ENCODE measurements at regions not wholly inside any gene's neighbourhood (a gene's known extent, or its start where the extent isn't known, plus 50 kb on each side); places are given as distances from the start of the nearest gene placed in this dataset.
"Not testable (repeated sequence)": the region's sequence is repeated elsewhere in the genome, so short reads cannot be mapped to it uniquely, and the experiment has no call there.

DNA sequence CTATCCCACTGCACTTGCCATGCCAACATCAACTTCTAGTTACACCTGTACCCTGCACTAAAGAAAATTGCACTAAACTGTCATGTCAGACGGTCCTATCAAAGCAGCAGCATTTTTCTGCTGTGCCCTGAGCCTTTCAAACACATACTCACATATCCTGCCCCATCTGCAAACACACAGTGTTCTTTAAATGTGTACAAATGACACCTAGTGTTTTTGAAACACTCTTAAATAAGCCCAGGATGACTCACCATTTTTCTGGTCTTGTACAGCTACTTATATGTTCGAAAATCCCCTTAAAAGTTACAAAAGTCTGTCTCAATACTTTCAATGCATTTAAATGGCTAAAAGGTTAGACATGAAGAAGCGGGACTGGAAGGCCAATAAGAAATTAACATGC is 346.7 kb upstream of the PPARGC1A start:
- DNase-seq, result no peak

DNA sequence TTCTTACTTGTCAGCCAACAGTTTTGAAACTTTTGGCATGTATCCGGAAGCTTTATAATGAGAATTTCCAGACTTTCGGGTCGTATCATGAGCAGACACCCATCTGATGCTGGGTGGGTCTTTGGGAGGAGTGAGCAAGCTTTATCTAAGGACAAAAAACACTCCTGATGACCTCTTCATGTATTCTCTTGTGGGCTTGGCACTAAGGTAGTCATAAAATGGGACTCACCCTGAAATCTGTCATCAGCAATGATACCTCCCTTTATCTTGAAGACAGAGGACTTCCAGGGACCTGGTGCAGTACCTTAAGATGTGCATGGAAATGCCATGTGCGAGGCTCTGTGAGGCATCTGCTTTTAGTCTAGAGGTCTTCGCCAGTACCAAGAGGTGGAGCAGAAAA is 346.3 kb upstream of the PPARGC1A start:
- no peak for DNase-seq

DNA sequence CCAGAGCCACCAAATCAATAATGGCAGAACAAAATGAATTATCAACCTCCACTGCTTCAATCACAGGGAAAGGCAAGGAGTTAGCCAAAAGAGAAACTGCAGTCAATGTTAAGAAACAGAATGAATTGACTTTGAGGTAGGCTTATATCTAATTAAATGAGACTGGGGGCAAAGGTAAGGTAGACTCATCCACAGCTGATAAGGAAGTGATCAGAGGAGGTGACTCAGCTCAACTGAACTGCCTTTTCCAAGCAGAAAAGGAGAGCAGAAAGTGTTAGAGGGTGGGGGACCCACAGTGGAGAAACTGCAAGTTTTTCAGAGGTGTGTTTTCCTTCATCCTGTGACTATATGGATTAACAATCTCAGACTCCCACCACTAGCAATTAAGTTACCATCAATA is 345.8 kb upstream of the PPARGC1A start:
- DNase-seq, result no peak

DNA sequence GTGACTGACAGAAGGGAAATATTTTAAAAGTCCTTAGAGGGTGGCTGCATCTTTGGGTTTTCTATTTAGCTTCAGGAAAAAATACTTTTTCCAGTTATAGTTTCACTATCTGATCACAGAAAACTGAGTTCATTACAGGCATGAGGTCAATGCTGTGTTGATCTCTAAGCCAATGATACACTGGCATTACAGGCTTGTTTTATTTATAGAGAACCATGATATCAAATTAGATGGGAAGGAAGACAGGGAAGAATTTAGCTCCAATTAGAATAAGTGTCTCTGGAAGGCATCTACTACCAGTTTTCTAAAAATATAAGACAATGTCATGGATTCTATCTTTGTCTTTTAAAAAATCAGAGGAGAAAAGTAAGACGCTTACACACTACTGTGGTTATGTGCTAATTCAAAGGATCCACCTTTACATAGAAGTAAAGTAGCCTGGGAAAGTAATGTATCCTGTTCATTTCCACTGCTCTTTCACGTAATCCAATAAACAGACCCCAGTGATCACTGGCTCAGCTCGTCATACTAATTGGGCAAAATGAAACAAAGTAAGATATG is 344.5 kb upstream of the PPARGC1A start:
- no peak for DNase-seq

DNA sequence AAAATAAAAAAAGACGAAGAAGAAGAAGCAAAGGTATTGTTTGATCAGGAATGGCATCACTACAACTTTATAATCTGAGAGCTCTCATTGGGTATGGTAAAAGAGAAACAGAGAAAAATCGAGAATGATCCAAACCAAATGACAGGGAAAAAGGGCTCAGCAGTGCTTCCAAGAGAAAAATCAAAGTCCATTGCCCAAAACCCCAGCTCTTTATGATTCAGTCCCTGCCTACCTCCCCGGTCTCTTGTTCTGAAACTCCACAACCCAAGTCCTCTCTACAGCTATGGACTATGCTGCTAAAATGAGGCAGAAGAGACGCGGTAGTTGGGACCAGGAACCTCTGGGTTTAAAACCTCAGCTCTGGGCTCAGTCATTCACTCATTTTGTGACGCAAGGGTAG is 341.1 kb upstream of the PPARGC1A start:
- no peak for DNase-seq

DNA sequence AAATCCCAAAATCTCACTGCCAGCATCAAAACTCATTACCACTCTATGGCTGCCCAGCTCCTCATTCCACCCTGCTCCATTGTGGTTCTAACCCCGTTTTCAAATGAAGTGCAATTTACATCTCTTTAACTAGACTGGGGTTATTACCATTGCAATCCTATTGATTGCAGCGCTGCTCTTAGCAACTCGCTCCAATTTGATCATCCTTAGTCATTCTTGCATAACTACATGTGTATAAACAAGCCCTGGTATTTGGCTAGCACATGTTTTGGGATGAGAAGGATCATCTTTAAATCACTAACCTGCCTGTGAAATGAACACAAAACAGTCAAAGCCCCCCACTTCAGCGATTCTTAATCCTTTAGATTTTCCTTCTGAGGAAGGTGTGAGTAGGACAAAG is 340.1 kb upstream of the PPARGC1A start:
- no peak for DNase-seq

DNA sequence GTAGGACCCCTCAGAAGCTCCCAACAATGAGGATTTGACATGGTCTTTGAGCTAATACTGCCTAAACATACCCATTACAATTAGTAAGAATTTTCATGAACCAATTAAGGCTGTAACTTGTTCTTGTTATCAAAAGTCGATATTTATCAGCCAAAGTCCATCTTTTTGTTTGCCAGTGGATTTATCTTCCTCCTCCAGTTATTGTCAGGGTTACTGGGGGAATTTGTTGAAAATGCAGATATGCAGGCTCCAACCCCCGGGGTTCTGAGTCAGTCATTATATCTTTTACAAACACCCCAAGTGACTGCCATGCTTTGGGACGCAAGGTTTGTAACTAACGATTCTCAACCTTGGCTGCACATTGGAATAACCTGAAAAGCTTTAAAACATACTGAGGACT is 338.8 kb upstream of the PPARGC1A start:
- DNase-seq, result no peak

DNA sequence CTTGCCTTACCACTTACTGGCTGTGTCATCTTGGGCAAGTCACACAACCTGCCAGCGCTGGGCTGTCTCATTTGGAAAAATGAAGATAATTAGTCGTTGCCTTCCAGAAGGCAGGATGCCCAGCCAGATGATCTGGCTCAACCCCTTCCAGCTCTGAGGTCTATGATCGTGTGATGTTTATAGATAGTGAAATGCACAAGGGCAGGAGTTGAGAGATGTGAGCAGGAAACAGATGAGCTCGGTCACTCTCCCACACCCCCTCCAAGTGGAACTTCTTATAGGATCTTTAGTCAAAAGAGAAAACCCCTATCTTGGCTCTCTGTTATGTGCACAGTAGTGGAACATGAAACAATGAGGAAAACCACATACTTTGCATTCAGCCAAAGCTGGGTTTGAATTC is 336.8 kb upstream of the PPARGC1A start:
- DNase-seq, result no peak

DNA sequence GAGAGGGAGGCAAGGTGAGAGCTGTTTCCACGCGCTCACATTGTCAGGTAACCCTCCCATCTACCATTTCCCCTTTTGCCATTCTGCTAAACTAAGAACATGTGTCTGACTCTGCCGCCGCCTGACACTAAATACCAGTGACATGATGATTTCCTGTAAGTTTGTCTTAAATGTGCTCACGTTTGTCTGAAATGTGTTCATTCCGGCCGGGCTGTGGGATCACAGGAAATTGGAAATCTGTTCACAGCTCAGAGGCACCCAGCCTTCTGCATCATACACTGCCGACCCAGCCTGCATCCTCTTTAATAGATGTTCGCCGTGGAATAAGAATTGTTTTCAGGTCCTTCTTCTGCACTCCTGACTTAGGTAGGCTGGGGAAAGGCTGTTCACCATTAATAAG is 336.2 kb upstream of the PPARGC1A start:
- DNase-seq, result no peak

DNA sequence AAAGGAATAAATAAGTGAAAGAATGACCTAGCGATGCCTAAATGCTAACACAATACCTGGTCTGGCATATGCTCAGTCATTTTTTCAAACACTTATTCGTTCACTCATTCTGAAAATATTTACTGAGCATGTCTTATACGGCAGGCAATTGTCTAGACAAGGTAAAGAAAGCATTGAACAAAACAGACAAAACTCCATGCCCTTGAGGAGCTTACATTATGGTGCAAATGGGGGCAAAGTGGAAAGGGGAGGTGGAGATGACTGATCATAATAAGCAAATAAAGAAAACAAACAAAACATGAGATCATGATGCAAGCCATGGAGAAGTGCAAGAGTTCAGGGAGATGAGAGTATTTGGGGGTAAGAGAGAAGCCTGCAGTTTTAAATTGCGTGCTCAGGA is 334.6 kb upstream of the PPARGC1A start:
- DNase-seq, result no peak

DNA sequence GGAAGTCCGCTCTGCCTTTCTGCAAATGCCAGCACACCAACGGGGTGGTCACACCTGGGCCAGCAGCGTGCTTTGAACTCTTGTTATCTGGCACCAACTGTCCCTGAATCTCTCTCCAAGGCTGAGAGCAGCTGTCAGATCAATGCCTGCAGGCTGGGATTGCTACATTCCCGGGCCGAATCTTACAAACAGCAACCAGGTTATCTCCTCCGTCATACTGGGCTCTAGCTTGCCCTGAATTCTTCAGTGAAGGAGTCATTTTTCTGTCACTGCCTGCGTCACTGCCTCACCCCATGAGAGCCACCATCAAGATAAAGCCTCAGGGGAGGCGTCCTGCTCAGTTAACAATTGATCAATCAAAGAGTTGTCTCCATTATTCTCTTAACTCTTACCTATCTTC is 329.4 kb upstream of the PPARGC1A start:
- DNase-seq, result no peak

DNA sequence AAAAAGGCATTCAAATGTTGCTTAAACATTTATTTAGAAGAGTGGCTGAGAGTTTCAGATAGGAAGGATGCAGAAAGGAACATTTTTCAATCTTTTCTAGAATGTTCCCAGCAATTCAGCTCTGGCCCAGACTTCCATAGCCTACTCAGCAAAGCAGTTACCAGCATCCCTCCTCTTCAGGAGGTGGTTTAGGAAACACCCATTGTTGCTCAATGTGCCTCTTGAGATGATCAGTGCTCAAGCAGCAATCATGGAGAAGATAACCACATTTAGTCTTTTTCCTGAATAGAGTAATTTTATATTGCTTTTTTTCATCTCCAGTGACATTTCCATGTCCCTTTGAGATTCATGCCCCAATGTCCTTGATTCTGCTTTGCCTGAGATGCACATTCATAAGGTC is 328.7 kb upstream of the PPARGC1A start:
- DNase-seq, result no peak

DNA sequence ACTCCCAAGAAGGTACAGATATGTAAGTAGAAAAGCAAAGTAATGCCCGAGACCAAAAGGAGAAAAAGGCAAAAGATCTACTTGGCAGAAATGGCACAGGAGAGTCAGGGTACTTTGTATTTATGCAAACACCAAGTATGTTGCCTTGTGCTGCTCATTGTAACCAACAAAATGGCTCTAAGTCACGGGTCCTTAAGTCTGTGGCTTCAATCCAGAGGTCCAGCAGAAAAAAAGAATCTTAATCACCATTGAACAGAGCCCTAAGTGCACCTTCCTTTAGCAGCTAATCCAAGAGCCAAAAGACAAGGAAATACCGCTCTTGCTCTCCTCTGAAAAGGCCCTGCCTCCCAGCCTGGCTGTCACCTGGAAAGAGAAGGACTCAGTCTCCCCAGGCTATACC is 324.9 kb upstream of the PPARGC1A start:
- no peak for DNase-seq

DNA sequence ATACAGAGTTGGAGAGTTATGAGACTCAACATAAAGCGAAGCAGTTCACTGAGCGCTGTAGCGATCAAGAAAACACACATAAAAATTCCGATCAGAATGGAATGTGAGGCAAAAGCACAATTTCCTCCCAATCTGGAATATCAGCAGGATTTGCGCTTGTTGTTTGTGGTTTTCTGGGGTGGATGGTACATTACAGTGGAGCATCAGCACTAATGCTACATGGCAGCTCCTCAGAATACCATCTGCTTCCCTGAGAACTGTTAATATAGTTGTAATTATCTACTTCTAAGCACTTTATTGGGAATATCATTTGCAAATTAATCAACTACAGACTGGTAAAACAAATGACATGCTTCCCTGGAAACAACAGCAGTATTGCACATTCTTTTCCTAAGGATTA is 324.1 kb upstream of the PPARGC1A start:
- no peak for DNase-seq

DNA sequence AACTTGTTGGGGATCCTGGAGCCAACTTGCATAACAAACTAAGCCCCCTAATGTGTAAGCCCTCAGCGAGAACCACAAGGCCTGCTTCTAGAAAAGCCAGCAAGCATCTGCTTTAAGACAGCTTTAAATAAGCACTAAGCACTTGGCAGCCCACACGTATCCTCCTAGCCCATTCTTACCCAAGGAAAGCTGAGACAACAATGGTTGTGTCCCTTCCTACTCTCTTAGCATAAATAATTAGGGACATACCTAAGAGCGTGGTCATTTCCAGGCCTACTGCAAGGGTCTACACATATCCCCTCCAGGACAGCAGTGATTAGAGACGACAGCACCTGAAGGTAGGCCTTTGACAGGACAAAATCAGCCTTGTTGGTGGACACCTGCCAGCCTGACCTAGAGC is 322.8 kb upstream of the PPARGC1A start:
- no peak for DNase-seq

DNA sequence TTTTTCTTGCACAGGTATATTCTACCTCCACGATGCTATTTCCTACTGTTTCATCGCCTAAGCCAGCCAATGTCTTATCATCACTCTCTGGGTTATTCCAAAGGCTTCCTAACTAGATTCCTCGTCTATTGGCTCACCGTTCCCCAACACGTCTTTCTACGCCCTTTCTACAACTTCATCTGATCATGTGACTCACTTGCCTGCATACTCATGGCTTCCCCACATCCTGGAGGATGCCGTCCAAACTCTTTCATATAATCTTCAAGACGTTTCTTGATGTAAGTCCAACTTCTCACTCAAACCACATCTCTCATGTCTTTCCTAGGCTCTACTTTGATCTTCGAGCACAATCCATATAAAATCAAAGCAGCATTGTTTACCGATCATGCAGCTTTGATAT is 322.0 kb upstream of the PPARGC1A start:
- no peak for DNase-seq

DNA sequence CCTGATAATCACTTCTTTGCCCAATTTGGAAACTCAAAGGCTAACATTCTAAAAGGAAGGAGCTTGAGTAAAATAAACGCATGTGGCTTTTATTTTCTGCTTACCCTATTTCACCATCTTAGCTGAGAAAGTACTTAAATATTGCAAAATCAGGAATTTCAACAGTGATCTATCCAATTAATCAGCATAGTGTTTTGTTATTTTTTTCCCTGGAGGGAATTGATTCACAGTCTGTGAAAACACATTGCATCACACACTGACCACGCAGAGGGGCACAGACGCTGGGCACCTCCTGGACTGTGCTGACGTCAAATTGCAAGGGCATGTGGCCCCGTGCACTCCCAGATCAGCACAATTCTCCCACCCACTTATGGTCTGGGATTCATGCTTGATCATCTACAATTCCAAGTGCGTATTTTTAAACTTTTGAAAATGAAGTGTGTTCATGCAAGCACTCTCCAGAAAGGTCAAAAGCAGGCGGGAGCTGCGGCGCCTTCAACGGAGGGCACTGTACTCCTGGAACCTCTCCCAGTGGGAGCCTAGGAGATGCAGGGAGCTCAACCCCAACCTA is 320.6 kb upstream of the PPARGC1A start:
- no peak for DNase-seq

DNA sequence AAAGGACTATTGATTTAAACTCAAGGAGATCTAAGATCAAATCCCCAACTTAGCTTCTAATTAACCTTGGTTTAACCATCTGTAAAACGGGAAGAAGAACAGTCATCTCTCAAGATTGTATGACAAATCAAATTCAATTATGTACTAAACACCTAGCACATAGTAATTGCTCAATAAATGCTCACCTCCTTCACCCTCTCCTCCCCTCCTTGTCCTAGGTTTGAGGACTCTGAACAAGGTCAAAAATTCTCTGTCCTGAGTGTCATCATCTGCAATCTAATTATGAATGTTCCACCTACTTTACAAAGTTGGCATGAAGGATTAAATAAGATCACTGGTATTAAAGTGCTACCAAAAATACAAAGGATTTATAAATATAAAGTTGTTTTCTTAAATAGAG is 320.1 kb upstream of the PPARGC1A start:
- no peak for DNase-seq

DNA sequence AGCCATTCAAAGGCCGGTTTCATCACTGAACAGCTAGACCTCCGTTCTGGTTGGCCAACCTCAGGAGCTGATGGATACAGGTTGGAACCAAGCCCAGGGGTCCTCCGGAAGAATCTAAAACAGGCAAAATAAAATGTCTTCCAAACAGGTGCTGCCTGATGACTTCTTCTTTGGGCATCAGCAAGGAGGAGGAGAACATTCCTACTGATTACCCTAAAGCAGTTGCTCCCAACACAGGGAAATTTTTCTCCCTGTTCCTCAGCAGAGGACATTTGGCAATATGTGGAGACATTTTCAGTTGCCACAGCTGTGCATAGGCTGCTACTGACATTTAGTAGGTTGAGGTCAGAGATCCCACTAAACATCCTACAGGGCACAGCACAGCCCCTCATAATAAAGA is 319.3 kb upstream of the PPARGC1A start:
- no peak for DNase-seq

DNA sequence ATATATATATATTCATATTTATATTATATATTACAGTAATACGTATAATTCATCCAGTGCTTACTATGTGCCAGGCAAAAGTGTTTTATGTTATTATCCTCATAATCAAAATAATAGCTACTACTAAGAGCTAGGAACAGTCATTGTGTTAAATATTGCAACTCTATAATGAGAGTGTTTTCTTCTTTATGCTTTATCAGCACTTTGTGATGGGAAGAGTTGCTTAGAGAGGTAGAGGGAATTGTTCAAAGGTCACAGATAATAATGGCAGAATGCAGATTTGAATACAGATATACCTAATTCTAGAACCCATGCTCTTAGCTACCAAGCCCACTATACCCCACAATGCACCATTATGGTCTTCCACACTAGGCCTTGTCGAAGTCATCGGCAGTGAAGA is 318.8 kb upstream of the PPARGC1A start:
- DNase-seq, result no peak

DNA sequence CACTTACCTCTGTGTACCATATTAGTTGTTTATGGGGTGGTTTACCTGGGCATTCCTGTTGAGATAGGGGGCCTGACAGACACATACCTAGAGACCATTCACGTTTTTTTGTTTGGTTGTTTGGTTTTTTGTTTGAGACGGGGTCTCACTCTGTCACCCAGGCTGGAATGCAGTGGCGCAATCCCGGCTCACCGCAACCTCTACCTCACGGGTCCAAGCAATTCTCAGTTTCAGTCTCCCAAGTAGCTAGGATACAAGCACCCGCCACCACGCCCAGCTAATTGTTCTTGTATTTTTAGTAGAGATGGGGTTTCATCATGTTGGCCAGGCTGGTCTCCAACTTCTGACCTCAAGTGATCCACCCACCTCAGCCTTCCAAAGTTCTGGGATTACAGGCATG is 314.9 kb upstream of the PPARGC1A start:
- not testable (repeated sequence) for DNase-seq

DNA sequence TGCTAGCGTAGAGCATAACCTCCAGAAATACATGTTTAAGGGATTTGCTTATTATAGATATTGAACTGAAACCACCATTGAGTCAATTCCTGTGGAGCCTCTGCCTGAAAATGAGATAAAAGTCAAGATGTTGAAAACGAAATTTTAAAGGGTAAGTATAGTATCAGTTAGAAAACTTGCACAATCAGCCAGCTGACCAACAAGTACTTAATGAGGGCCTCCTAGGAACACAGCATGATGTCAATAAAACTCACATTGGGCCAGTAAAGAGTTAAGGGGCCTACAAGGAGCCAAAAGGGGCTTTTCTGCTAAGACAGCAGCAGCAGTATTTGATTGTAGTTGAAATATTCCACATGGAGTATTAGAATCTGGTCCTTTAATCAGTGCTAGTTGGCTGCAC is 314.1 kb upstream of the PPARGC1A start:
- DNase-seq, result no peak

DNA sequence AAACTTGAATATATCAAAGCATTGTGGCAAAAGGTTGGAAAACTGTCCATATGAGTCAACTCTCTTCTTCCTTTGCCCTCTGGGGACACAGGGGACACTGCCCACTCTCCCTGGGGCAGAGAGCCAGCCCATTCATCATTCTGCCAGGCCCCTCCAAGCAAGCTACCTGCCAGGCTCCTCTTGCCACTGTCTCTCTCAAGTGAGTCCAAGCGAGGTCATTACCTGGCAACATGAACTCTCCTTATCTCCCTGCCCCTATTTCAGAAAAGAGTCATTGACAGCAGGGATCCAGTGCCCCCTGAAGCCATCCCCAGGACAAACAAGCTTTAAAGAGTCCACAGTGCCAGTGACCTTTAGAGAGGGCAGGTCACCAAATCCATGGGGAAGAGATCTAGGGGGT is 312.7 kb upstream of the PPARGC1A start:
- no peak for DNase-seq

DNA sequence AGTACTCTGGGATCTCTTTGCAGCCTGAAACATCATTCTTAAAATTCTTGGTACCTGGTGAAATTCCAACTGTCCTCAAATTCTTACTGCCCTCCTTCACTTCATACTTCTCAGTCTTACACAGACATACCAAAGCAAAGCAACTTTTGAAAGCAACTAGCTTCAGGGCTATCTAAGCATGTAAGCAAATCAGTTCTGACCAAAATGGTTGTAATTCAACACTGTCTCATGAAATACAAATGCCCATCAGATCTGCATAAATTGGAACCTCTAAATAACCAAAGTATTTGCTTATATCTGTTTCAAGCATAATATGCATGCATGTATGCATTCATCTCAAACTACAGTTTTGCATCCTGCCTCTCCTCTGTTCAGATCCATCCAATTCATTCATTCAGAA is 308.1 kb upstream of the PPARGC1A start:
- DNase-seq, result no peak

DNA sequence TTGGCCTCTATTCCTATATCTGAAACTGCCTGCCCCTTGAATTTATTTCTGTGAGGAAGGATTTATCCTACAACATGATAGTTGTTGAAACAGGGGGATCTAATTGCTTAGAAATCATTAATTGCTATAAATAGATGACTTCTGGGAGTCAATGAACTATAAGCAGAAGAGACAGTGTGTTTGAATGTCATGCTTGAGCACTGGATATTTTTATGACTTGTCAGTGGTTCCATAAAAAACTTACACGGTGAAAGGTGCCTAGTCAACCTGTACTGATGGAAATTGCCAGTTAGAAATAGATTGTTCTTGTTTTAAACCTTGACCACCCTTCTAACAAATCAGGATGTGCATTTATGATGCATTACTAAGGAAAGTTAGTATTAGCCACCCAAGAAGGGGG is 306.9 kb upstream of the PPARGC1A start:
- no peak for DNase-seq
